ENCODE measurements at regions not wholly inside any gene's neighbourhood (a gene's known extent, or its start where the extent isn't known, plus 50 kb on each side); places are given as distances from the start of the nearest gene placed in this dataset.

- TF ChIP-seq EZH2phosphoT487 (IDR thresholded peaks at IDR 0.05; ENCODE audit: borderline replicate concordance) (no peak), CTCF (IDR thresholded peaks at IDR 0.05 in 2 of 3, conservative IDR thresholded peaks at IDR 0.05 in 1 of 3; ENCODE audit: borderline replicate concordance in 1 of 3, insufficient read depth in 1 of 3, low read depth in 2 of 3, low read length in 2 of 3) (no peak), POLR2A (IDR thresholded peaks at IDR 0.05; ENCODE audit: borderline replicate concordance, extremely low read depth, insufficient read depth, insufficient read length) (no peak), SRF (IDR thresholded peaks at IDR 0.05; ENCODE audit: low read depth) (no peak), EZH2 (IDR thresholded peaks at IDR 0.05) (no peak), POLR2AphosphoS5 (IDR thresholded peaks at IDR 0.05; ENCODE audit: low read depth, low read length) (no peak), REST (IDR thresholded peaks at IDR 0.05; ENCODE audit: low read depth) (no peak), ZFX (IDR thresholded peaks at IDR 0.05) (no peak), SIN3A (IDR thresholded peaks at IDR 0.05; ENCODE audit: low read depth) (no peak), YY1 (IDR thresholded peaks at IDR 0.05; ENCODE audit: extremely low read depth, insufficient replicate concordance, low read depth, low read length) (no peak), ZNF274 (IDR thresholded peaks at IDR 0.05; ENCODE audit: low read depth, low read length) (no peak), FOSL1 (IDR thresholded peaks at IDR 0.05; ENCODE audit: low read depth) (no peak), TCF7L2 (IDR thresholded peaks at IDR 0.05; ENCODE audit: borderline replicate concordance, extremely low read depth, insufficient read depth, insufficient read length) (no peak)
These were observed 1477.2 kb downstream of the TBC1D22A start for GRCh38 chr22:48239461-48240147.
